ENCODE measurements at regions not wholly inside any gene's neighbourhood (a gene's known extent, or its start where the extent isn't known, plus 50 kb on each side); places are given as distances from the start of the nearest gene placed in this dataset.

GRCh38 chr7:33760146-33760545 is 145.2 kb upstream of the BMPER start:
- DNase-seq: no peak

GRCh38 chr7:33760834-33761233 is 144.5 kb upstream of the BMPER start:
- DNase-seq: no peak

DNA sequence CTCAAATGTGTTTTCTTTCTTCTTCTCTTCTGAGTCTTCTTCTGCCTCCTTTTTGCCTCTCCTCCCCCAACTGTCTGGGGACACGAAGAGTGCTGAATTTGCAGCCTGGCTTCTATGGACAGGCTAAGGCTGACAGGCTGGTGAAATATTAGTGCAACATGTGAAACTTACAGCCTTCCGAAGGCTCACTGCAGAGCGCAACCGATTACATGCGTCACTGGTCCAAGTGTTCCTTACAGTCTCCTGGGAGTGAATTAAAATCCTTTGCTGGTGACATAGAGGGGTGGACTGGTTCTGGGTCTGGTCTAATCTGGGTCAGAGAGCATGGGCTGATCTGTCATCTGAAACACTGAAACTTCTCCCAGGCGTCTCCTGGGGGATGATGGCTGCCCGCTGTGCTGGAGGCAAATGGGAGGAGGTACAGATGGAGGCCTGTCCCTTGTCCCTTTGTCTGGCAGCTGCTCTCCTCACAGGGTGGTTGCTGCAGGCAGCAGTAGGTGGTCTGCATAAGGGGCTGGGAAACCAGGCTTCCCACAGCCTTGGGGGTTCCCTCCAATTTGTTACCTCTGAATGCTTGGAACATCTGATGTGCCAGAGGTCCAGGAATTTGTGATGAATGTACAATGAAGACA is 143.8 kb upstream of the BMPER start:
- DNase-seq: no peak

GRCh38 chr7:33762151-33762910 is 143.0 kb upstream of the BMPER start:
- DNase-seq: no peak

DNA sequence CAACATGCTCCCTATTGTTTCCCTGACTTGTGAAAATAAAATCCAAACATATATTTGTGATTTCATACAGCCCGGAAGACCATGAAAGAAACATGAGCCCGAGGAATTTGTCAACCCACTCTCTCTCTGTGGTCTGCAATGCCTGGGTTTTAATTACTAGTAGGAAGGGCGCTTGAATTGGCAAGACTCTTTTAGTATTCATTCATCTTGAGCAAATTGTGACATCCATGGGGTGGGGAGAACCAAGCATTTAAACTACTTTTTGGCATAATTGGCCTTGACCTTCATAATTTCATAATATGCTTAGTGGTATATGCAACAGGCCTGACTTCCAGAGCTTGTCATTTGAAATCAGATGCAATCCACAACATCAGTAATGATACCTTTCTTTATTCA is 142.4 kb upstream of the BMPER start:
- no peak for DNase-seq

GRCh38 chr7:33764752-33765451 is 140.4 kb upstream of the BMPER start:
- DNase-seq: no peak

- no peak for DNase-seq
These were observed 138.9 kb upstream of the BMPER start for GRCh38 chr7:33766405-33766804.

DNA sequence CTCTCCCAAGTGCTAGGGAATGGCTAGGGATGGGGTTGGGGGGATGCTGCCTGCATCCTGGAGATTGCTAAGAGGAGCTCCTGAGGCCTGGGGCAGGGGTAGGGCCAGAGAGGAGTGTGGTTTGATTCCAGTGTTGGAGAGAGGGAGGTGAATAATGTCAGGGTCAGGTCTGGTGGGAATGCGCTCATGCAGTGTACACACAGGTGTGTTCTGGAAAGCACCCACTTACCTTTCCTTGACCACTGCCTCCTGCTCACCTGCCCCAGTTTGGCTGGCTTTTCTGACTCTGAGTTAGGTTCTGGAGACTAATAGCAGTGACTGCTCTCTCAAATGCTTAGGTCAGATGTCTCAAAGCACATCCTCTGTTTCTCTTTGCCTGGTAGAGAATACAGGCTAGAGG is 135.4 kb upstream of the BMPER start:
- DNase-seq: no peak

DNA sequence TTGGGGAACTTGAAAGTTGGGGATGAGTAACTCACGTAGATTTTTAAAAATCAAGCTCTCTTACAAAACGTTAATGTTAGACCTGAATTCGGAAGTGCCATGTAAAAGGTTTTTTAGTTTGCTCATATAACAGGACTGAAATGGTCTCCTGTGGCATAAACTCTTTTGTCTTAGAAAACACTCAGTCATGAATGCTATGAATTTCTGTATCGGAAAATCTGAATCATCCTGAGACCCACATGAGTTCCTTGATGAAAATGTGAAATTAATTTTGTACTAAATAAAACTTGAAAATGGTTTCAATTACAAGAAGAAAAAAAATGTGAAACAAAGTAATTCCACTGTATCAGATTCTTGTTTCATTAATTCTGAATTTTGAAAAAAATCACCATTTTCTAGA is 134.8 kb upstream of the BMPER start:
- DNase-seq: no peak

GRCh38 chr7:33771422-33771821 is 133.9 kb upstream of the BMPER start:
- no peak for DNase-seq

- no peak for DNase-seq
These were observed 132.3 kb upstream of the BMPER start for GRCh38 chr7:33773053-33773452.

GRCh38 chr7:33774762-33775523 is 130.4 kb upstream of the BMPER start:
- peak; percentile 42 for DNase-seq

GRCh38 chr7:33775790-33776189 is 129.5 kb upstream of the BMPER start:
- no peak for DNase-seq

DNA sequence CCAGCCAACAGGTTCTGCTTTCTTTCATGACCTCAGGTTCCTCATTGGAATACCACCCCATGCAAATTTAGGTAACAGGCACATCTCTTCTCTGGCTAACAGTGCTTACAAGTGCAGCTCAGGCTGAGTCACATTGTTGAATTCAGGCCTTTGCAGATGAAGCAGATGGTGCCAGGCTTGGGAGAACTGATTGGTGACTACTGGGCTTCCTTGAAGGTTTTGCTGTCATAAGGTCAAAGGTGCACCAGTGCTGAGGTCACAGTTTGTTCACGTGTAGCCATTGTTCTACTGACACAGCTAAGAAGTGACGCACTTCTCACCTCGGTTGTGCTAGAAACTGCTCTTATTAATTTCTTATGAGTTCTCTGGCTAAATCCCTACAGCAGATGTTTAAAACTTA is 128.6 kb upstream of the BMPER start:
- DNase-seq: no peak

GRCh38 chr7:33778195-33778594 is 127.1 kb upstream of the BMPER start:
- DNase-seq: no peak

GRCh38 chr7:33779216-33779615 is 126.1 kb upstream of the BMPER start:
- no peak for DNase-seq

DNA sequence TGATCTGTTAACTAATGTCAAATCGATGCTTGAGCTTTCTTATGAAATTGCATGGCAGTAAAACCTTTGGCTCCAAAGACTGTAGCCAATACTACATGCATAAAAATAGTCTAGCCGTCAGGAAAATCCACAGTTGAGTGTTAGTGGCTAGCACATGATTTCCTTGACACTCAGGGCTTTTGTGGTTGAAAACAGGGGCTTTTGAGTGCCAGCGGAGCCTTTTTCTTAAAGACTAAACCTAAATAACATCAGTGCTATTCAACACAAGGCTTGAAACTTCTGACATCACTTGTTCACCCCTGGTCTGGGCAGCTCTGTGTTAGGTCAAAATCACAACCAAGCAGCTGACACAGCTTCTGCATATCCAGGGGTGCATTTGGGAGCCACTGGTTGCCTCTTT is 124.2 kb upstream of the BMPER start:
- no peak for DNase-seq

DNA sequence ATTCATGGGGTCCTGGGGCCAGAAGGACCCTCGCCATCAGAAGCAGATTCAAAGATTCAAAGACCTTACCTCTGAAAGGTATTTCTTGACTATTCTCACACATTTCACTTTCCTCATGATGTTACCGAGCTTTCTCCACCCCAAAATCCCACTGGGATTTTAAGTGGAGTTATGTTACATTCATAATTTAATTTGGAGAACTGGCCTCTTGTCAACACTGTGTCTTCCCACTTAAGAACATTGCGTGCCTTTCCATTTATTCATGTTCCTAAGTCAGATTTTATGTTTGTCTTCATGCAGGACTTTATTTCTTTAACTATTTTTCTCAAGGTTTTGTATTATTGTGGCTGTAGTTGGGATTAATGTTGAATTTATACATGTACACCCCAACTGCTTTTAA is 123.5 kb upstream of the BMPER start:
- DNase-seq: no peak

DNA sequence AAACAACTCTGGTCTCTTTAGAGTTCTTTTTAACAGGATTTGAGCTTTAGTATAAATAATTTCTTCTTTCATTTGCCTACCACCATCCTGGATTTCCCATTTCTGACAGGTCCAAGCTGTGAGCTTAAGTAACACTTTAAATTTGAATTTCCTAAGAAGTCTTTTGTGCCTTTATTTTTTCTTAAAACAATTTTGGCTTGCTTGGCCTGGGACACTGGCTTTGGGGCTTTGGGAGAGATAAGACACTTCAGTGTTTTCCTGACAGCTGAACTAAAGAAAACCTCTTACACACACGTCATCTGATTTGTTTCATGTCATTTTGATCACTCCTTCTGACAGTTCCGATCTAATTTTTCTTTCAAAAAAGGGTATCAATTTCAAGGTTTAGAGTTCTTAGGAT is 121.3 kb upstream of the BMPER start:
- DNase-seq: no peak

GRCh38 chr7:33788531-33788930 is 116.8 kb upstream of the BMPER start:
- DNase-seq: no peak

GRCh38 chr7:33789871-33790630 is 115.3 kb upstream of the BMPER start:
- no peak for DNase-seq

GRCh38 chr7:33790746-33791145 is 114.6 kb upstream of the BMPER start:
- DNase-seq: no peak

DNA sequence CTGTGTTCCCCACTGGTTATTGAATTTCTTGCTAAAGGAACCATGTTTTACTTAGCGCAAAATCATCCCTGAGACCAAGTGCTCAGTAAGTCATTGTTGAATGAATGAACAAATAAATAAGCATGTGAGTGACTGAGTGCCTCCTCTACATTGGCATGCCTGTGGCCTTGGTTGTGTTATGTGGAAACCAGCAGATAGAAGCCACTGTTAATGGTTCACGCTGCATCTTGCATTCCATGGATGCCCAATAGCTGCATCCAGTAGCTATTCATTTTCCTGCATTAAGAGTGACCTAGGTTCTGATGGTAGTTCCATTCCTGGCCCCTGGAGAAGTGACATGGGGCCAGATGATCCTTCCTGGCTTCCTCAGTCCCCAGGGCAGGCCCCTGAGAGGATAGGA is 113.3 kb upstream of the BMPER start:
- no peak for DNase-seq
